Hematopoietic multipotent progenitor cell (in vitro differentiated cells): ENCODE measurements at regions not wholly inside any gene's neighbourhood (a gene's known extent, or its start where the extent isn't known, plus 50 kb on each side); places are given as distances from the start of the nearest gene placed in this dataset.
A peak's percentile ranks its signal among the peaks of the same experiment; 100 is the strongest.

ENCODE experiments used
- DNase-seq, 3 donors: peaks; one replicate each; pipeline ENCODE4 v3.0.0-alpha.2; 2011 to 2015; ENCODE audit warnings: low read depth in 2 of 3, low spot score in 2 of 3

DNA sequence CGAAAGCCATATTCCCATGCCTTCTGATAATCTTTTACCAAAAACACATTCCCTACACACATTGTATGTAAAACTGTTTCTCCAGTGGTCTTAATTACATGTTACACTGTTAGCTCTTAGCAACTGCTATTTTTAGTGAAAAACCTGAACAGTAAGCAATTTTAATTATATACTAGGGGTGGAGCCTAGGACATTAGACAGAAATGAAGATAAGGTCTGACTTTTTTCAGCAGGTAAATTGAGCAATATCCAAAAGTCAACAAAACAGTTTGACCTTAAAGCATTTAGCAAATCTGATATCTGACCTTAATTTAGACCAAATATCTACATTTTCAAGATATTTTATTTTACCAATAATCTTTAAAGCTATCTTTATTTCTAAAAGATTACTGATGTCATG, 60.2 kb downstream of the PDE6H start:
- no peak for DNase-seq

- DNase-seq, result no peak
Observed at GRCh38 chr12:15033641-15034040, 60.8 kb downstream of the PDE6H start.

DNA sequence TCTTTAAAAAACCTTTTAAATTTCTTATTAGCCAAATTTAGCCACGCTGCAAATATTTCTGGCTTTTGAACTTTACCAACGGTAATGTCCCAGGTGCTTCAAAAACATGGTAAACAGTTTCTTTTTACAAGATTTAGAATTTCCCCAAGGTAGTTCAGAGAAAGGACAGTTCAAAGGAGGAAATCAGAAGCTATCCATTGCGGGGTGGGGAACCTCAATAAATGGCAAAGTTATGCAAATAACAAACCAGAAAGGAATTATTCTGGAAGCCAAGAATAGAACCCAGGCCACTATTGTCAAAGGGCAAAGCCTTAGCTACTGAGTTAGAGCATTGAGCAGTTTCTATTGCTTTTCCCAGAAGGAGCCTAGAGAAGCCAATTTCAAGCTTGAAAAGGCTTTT, 62.3 kb downstream of the PDE6H start:
- no peak for DNase-seq

DNA sequence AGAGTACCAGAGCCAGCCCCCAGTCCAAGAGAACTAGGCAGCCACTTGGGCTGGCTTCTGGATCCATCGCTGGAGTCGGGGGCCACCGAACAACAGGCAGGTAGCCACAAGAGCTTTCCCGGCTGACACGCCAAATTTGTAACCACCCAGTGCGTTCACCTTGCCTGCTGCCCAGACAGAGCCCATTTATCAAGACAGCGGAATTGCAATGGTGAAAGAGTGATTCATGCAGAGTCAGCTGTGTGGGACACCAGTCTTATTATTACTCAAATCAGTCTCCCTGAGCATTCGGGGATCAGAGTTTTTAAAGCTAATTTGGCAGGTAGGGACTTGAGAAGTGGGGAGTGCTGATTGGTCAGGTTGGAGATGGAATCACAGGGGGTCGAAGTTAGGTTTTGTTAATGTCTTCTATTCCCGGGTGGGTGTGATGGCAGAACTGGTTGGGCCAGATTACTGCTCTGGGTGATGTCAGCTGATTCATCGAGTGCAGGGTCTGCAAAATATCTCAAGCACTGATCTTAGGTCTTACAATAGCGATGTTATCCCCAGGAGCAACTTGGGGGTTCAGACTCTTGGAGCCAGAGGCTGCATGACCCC, 64.3 kb downstream of the PDE6H start:
- no peak for DNase-seq

DNA sequence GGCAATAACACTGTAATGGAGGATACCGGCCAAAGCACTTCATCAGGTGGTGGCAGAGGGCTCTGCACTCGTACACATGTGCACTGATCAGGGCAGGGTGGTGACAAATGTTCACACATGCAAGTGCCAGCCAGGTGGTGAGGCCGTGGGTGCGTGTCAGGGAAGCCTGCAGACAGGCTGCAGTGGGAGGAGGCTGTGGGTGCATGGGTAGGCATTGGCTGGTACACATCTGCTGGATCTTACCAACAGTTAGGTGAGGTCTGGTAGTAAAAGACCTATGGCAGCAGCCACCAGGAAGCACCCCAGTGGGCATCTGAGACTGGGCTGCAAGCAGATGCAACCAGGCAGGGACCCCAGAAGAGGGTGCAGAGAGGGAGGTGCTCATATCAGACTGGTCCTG, 65.3 kb downstream of the PDE6H start:
- no peak for DNase-seq

GRCh38 chr12:15044471-15044870, 71.6 kb downstream of the PDE6H start:
- DNase-seq, result no peak

DNA sequence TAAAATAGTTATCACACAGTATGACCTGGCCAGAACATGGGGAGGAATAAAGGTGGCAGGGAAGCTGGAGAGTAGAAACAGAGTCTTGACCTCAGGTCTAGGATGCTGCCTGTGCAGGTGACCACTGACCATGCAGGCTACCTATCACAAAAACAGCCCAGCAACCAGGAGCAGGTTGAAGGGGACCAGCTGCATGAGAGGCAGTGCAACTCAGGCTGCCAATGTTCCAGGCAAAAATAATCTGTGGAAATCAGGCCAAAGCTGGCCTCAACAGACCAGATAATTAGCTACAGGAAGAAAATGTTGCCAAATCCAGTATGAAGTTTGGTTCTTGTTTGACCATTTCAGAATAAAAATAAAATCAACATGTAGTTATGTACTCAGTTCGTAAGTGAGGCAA, 72.6 kb downstream of the PDE6H start:
- no peak for DNase-seq

DNA sequence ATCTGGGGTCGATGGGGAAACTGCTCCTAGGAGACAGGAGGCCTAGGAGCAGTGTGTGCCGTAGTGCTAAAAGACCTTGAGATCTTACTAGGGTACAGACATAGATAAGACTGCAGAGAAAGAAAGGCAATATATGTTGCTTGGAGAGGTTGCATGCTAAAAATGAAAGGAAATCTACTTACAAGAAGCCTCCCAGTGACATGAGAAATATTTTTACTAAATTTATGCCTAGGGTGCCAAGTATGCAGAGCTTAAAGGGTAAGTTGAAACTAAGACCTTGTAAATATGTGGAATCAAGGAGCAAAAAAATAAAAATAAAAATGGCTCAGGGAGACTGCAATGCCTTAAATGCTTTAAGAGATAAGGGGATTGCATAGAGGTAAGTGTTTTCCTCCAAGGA, 74.8 kb downstream of the PDE6H start:
- DNase-seq, result no peak

DNA sequence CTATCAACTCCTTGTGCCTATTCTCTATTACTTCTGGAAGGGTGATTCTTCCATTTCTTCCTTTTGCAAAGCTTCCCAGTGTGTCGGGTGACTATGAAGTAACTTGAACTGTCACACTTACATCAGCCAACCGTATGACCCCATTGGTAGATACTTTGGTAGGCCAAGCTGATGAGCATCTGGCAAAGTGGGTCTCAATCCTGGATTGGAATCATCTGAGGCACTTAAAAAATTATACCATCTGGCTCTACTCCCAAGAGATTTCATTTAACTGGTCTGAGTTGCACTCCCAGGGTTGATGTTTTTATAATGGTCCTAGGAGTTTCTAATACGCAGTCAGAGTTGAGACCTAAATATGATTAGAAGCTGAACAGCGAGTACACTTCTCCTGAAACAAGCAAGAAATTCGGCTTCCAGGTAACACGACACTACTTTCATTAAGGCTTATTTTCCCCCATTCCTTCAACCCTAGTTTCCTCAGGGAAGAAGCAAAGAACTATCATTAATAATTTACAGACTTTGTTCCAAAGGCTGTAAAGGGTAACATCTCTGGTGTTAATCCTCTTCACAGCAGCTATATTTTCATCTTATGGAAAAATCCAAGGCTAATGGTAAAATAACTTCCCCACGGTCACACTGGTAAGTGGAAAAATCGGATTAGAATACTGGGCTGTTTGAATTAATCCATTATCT, 76.8 kb downstream of the PDE6H start:
- no peak for DNase-seq

DNA sequence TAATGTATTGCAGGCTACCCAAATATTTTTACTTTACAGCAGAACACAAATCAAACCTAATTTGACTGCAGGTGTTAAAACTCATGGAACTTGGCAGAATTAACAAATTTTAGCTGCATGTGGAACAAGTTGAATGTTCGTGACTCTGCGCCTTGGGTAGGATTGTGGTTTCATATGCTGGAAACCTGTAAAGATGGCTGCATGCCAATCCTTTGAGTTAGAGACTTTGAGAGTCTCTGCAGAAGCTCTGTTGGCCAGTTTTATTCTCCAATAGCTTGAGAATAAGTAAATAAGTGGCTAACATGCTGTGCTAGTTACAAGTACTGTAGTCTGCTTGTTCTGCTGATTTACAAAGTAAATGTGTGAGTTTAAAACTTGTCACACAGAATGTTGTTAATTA, 77.8 kb downstream of the PDE6H start:
- DNase-seq, result peak in 1 of 3 donors; percentile 92

DNA sequence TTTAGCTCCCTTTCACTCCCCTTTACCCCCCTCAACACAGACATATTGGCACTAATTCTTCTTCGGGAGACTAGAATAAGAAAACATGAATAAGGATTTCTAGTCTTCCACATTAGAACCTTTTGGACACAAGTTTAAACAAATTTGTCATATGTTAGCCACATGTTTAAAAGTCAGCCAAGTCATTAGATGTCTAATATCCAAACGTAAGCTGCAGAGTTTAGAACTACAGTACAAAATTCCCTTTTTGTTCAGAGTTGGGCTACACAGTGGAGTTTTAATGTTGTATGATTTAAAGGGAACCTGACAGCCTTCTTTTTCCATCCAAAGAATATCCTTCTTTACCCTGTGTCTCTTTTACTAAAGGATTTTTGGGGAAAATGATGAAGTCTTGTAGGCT, 79.8 kb downstream of the PDE6H start:
- no peak for DNase-seq

- no peak for DNase-seq
Observed at GRCh38 chr12:15056218-15056617, 83.4 kb downstream of the PDE6H start.
